NT2/D1 (cell line): ENCODE measurements at regions not wholly inside any gene's neighbourhood (a gene's known extent, or its start where the extent isn't known, plus 50 kb on each side); places are given as distances from the start of the nearest gene placed in this dataset.

ENCODE experiments used
- DNase-seq: peaks from one replicate; pipeline ENCODE4 v3.0.0-alpha.2; 2011; ENCODE audit warnings: low read depth, low spot score
- H3K27me3 ChIP-seq: 2 replicates; pipeline ENCODE4 v1.6.0; 2011; ENCODE audit warnings: mild to moderate bottlenecking; ENCODE audit not compliant: insufficient read length, insufficient read depth
- H3K36me3 ChIP-seq: 2 replicates; pipeline ENCODE4 v1.6.1; 2011; ENCODE audit warnings: mild to moderate bottlenecking, low read length, mixed read lengths; ENCODE audit not compliant: insufficient read depth, insufficient read length
- H3K4me1 ChIP-seq: 2 replicates; pipeline ENCODE4 v1.5.1; 2011; ENCODE audit not compliant: insufficient read depth, insufficient read length
- H3K4me3 ChIP-seq: 2 replicates; pipeline ENCODE4 v1.5.1; 2011; ENCODE audit warnings: low read depth; ENCODE audit not compliant: insufficient read length
- H3K9ac ChIP-seq: 2 replicates; pipeline ENCODE4 v1.6.0; 2011; ENCODE audit warnings: low read depth; ENCODE audit not compliant: insufficient read length
- H3K9me3 ChIP-seq: 2 replicates; pipeline ENCODE4 v1.5.1; 2011; ENCODE audit warnings: mild to moderate bottlenecking, low read length; ENCODE audit not compliant: insufficient read depth
- SUZ12 ChIP-seq: IDR thresholded peaks from 2 replicates; pipeline ENCODE4 v1.6.1; 2011; ENCODE audit not compliant: insufficient read length, insufficient read depth; ENCODE audit errors: extremely low read depth
- YY1 ChIP-seq: IDR thresholded peaks from 2 replicates; pipeline ENCODE4 v1.6.1; 2011; ENCODE audit not compliant: insufficient read length, insufficient read depth
- ZNF274 ChIP-seq: IDR thresholded peaks from 2 replicates; pipeline ENCODE4 v1.6.1; 2011; ENCODE audit warnings: mild to moderate bottlenecking, low read depth, low read length

- Histone ChIP-seq H3K4me3 (no peak overlapping the region), H3K9ac (no peak overlapping the region), H3K36me3 (no peaks in the 10 kb centered on the region), H3K9me3 (no peaks in the 10 kb centered on the region), H3K27me3 (no peaks in the 10 kb centered on the region), H3K4me1 (no peaks in the 10 kb centered on the region)
- TF ChIP-seq ZNF274 (no peak), SUZ12 (no peak), YY1 (no peak)
- no peak for DNase-seq
Observed at GRCh38 chr15:61743345-61743909, 316.8 kb downstream of the VPS13C start.

GRCh38 chr15:61742591-61742990, 317.7 kb downstream of the VPS13C start:
- no peak for DNase-seq
- H3K9ac ChIP-seq = no peak overlapping the region
- TF ChIP-seq ZNF274 (no peak), SUZ12 (no peak)
- H3K4me1 ChIP-seq = no peaks in the 10 kb centered on the region
- H3K36me3 ChIP-seq = no peaks in the 10 kb centered on the region
- no peak overlapping the region for H3K4me3 ChIP-seq
- no peaks in the 10 kb centered on the region for H3K9me3 ChIP-seq
- H3K27me3 ChIP-seq = no peaks in the 10 kb centered on the region

GRCh38 chr15:61736790-61737189, 323.5 kb downstream of the VPS13C start:
- no peak overlapping the region for H3K4me3 ChIP-seq
- no peak for DNase-seq
- TF ChIP-seq ZNF274 (no peak), SUZ12 (no peak), YY1 (no peak)
- H3K27me3 ChIP-seq = no peaks in the 10 kb centered on the region
- no peaks in the 10 kb centered on the region for H3K36me3 ChIP-seq
- no peaks in the 10 kb centered on the region for H3K4me1 ChIP-seq
- H3K9me3 ChIP-seq = no peaks in the 10 kb centered on the region
- no peak overlapping the region for H3K9ac ChIP-seq

GRCh38 chr15:61731099-61731498, 329.1 kb downstream of the VPS13C start:
- Histone ChIP-seq H3K36me3 (no peaks in the 10 kb centered on the region), H3K27me3 (no peaks in the 10 kb centered on the region)

GRCh38 chr15:61729646-61730045, 330.6 kb downstream of the VPS13C start:
- Histone ChIP-seq H3K4me1 (no peaks in the 10 kb centered on the region), H3K9ac (no peak overlapping the region), H3K27me3 (no peaks in the 10 kb centered on the region), H3K36me3 (no peaks in the 10 kb centered on the region), H3K9me3 (no peaks in the 10 kb centered on the region), H3K4me3 (no peak overlapping the region)
- TF ChIP-seq SUZ12 = no peak
- no peak for TF ChIP-seq ZNF274
- TF ChIP-seq YY1 = no peak
- DNase-seq = no peak

More at GRCh38 chr15:61731099-61731498, 329.1 kb downstream of the VPS13C start:
- Histone ChIP-seq H3K4me3 (no peak overlapping the region), H3K9me3 (no peaks in the 10 kb centered on the region), H3K9ac (no peak overlapping the region), H3K4me1 (no peaks in the 10 kb centered on the region)
- TF ChIP-seq YY1 (no peak), ZNF274 (no peak), SUZ12 (no peak)
- no peak for DNase-seq

- TF ChIP-seq ZNF274 (no peak), SUZ12 (no peak), YY1 (no peak)
- Histone ChIP-seq H3K36me3 (no peaks in the 10 kb centered on the region), H3K4me1 (no peaks in the 10 kb centered on the region), H3K4me3 (no peak overlapping the region), H3K9ac (no peak overlapping the region), H3K9me3 (no peaks in the 10 kb centered on the region), H3K27me3 (no peaks in the 10 kb centered on the region)
- no peak for DNase-seq
Observed at GRCh38 chr15:61726166-61726565, 334.1 kb downstream of the VPS13C start.

- Histone ChIP-seq H3K4me1 (no peaks in the 10 kb centered on the region), H3K27me3 (no peaks in the 10 kb centered on the region), H3K4me3 (no peak overlapping the region), H3K9ac (no peak overlapping the region), H3K9me3 (no peaks in the 10 kb centered on the region), H3K36me3 (no peaks in the 10 kb centered on the region)
- TF ChIP-seq ZNF274 = no peak
- TF ChIP-seq SUZ12 = no peak
- no peak for TF ChIP-seq YY1
- no peak for DNase-seq
Observed at GRCh38 chr15:61725251-61725650, 335.0 kb downstream of the VPS13C start.
